Neuronal stem cell (in vitro differentiated cells): ENCODE measurements at regions not wholly inside any gene's neighbourhood (a gene's known extent, or its start where the extent isn't known, plus 50 kb on each side); places are given as distances from the start of the nearest gene placed in this dataset.

Experiments used
- DNase-seq: peaks from one replicate; pipeline ENCODE4 v3.0.0-alpha.2; 2013; ENCODE audit warnings: low spot score
- H2AFZ ChIP-seq: one replicate; pipeline ENCODE4 v1.6.1; 2013; ENCODE audit warnings: mild to moderate bottlenecking, low read length, inconsistent platforms
- H2AK5ac ChIP-seq: 2 replicates; pipeline ENCODE4 v1.6.1; 2013; ENCODE audit warnings: low read depth, mild to moderate bottlenecking, inconsistent platforms, low read length, moderate library complexity, mixed read lengths
- H2BK120ac ChIP-seq: 2 replicates; pipeline ENCODE4 v1.6.1; 2013; ENCODE audit warnings: low read depth, mild to moderate bottlenecking, inconsistent platforms, low read length, moderate library complexity, mixed read lengths
- H2BK12ac ChIP-seq: one replicate; pipeline ENCODE4 v1.6.1; 2013; ENCODE audit warnings: low read length, inconsistent platforms
- H2BK15ac ChIP-seq: 2 replicates; pipeline ENCODE4 v1.6.1; 2013; ENCODE audit warnings: mild to moderate bottlenecking, low read length, inconsistent platforms, mixed read lengths
- H2BK5ac ChIP-seq: one replicate; pipeline ENCODE4 v1.6.1; 2013; ENCODE audit warnings: inconsistent platforms, mild to moderate bottlenecking, low read length, moderate library complexity
- H3K14ac ChIP-seq: one replicate; pipeline ENCODE4 v1.6.1; 2013; ENCODE audit warnings: low read length, inconsistent platforms
- H3K18ac ChIP-seq: 2 replicates; pipeline ENCODE4 v1.6.1; 2013; ENCODE audit warnings: low read length, inconsistent platforms
- H3K23ac ChIP-seq: 2 replicates; pipeline ENCODE4 v1.6.1; 2013; ENCODE audit warnings: low read depth, mild to moderate bottlenecking, mixed read lengths, low read length, inconsistent platforms; ENCODE audit not compliant: poor library complexity
- H3K27ac ChIP-seq: replicated peaks from 3 replicates; pipeline ENCODE4 v1.5.1; 2013; ENCODE audit warnings: low read length, inconsistent platforms
- H3K27me3 ChIP-seq, 3 experiments: 2 replicates each; pipeline ENCODE4 v1.6.1; 2013; ENCODE audit warnings: low read length in 3 of 3, mild to moderate bottlenecking in 2 of 3, inconsistent platforms in 1 of 3, low read depth in 1 of 3, mixed read lengths in 1 of 3, moderate library complexity in 1 of 3; ENCODE audit not compliant: control insufficient read depth in 3 of 3, insufficient read depth in 3 of 3
- H3K36me3 ChIP-seq, 2 donors: replicated peaks in 1 of 2; 2 replicates each; pipeline ENCODE4 v1.6.1; 2013; ENCODE audit warnings: low read length in 2 of 2; ENCODE audit not compliant: control insufficient read depth in 2 of 2, insufficient read depth in 2 of 2
- H3K4ac ChIP-seq: 2 replicates; pipeline ENCODE4 v1.6.1; 2013; ENCODE audit warnings: inconsistent platforms, mild to moderate bottlenecking, low read length, moderate library complexity
- H3K4me1 ChIP-seq, 2 donors: 1 replicate in 1 of 2; 2 replicates in 1 of 2; pipeline ENCODE4 v1.6.1; 2013; ENCODE audit warnings: low read length in 2 of 2, low read depth in 1 of 2; ENCODE audit not compliant: control insufficient read depth in 2 of 2, insufficient read depth in 1 of 2
- H3K4me2 ChIP-seq: one replicate; pipeline ENCODE4 v1.6.1; 2013; ENCODE audit warnings: mild to moderate bottlenecking, low read length, inconsistent platforms; ENCODE audit not compliant: insufficient read depth, poor library complexity, severe bottlenecking
- H3K4me3 ChIP-seq, 2 donors: 2 replicates each; pipeline ENCODE4 v1.5.1; 2013; ENCODE audit warnings: low read length in 2 of 2, mild to moderate bottlenecking in 2 of 2, inconsistent platforms in 1 of 2, moderate library complexity in 1 of 2
- H3K79me1 ChIP-seq: one replicate; pipeline ENCODE4 v1.6.1; 2013; ENCODE audit warnings: low read depth, mild to moderate bottlenecking, inconsistent platforms, low read length, moderate library complexity
- H3K9ac ChIP-seq: one replicate; pipeline ENCODE4 v1.6.1; 2013; ENCODE audit warnings: mild to moderate bottlenecking, low read depth, low read length, inconsistent platforms; ENCODE audit not compliant: poor library complexity
- H3K9me3 ChIP-seq, 2 donors: replicated peaks in 1 of 2; 2 replicates each; pipeline versions ENCODE3 to v1.6.1; 2013; ENCODE audit warnings: low read length in 2 of 2, mild to moderate bottlenecking in 2 of 2, inconsistent platforms in 1 of 2, low read depth in 1 of 2, mixed read lengths in 1 of 2, moderate library complexity in 1 of 2; ENCODE audit not compliant: control insufficient read depth in 2 of 2, insufficient read depth in 1 of 2
- H4K8ac ChIP-seq: one replicate; pipeline ENCODE4 v1.6.1; 2013; ENCODE audit warnings: low read depth, mild to moderate bottlenecking, inconsistent platforms, low read length, moderate library complexity
- H4K91ac ChIP-seq: one replicate; pipeline ENCODE4 v1.6.1; 2013; ENCODE audit warnings: low read length, low read depth, mild to moderate bottlenecking, inconsistent platforms; ENCODE audit not compliant: poor library complexity
- WGBS, 2 donors: extraction: QIAGEN DNeasy Blood & Tissue Kit; methylation state at CpG; one replicate each; pipeline ENCODE4 v1.1.7; 2013; ENCODE audit warnings: missing lambda C conversion rate in 2 of 2, mixed read lengths in 1 of 2; ENCODE audit not compliant: insufficient read length in 2 of 2, insufficient replicate concordance in 1 of 2; ENCODE audit errors: extremely low coverage in 2 of 2; 5-methylcytosine and 5-hydroxymethylcytosine counted together

DNA sequence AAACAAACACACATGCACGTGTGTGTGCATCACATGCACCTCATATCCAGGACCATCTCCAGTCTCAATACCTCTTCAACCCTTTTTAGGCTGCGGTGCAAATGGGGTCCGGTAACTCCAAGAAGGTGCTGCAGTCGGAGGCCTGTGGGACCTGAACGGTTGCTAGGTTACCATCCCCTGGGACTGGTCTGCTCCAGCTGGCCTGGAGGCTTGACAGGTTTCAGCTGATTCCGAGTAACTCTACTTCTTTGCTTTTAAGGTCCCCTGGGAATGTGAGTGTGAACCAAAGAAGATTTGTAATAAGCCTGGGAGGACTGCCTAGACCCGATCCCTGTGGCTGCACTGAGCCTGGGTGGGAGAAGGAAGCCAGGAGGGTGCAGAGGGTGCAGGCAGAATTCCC is 117.5 kb downstream of the CCNA1 start:
- Histone ChIP-seq H3K9me3 (no peaks in the 10 kb centered on the region), H3K79me1 (no peaks in the 10 kb centered on the region), H2BK12ac (no peak overlapping the region), H4K91ac (no peak overlapping the region), H3K4me1 (peaks cover 0 to 4% of the 10 kb centered on the region in 2 donors), H3K27ac (no peak overlapping the region), H2BK120ac (no peak overlapping the region), H3K4me3 (no peak overlapping the region), H2BK15ac (no peak overlapping the region), H3K9ac (no peak overlapping the region), H3K23ac (no peak overlapping the region), H3K18ac (no peak overlapping the region), H2AK5ac (no peak overlapping the region), H2AFZ (no peak overlapping the region), H3K27me3 (no peaks in the 10 kb centered on the region), H3K14ac (no peak overlapping the region), H2BK5ac (no peak overlapping the region), H3K4me2 (no peak overlapping the region), H3K4ac (no peak overlapping the region), H4K8ac (no peak overlapping the region), H3K36me3 (no peaks in the 10 kb centered on the region)
- peak; percentile 15 for DNase-seq
- no CpG with 5 or more reads among the region's 7 CpGs for WGBS, 2 donors

GRCh38 chr13:36550177-36550576 is 117.9 kb downstream of the CCNA1 start:
- Histone ChIP-seq H4K8ac (no peak overlapping the region), H3K18ac (no peak overlapping the region), H3K4ac (no peak overlapping the region), H3K4me2 (no peak overlapping the region), H3K27ac (no peak overlapping the region), H2BK5ac (no peak overlapping the region), H2AK5ac (no peak overlapping the region), H4K91ac (no peak overlapping the region), H3K36me3 (no peaks in the 10 kb centered on the region), H3K9me3 (no peaks in the 10 kb centered on the region), H3K27me3 (no peaks in the 10 kb centered on the region), H2BK15ac (no peak overlapping the region), H2AFZ (no peak overlapping the region), H3K9ac (no peak overlapping the region), H3K4me1 (peaks cover 0 to 4% of the 10 kb centered on the region in 2 donors), H3K23ac (no peak overlapping the region), H3K14ac (no peak overlapping the region), H3K4me3 (no peak overlapping the region), H2BK12ac (no peak overlapping the region), H3K79me1 (no peaks in the 10 kb centered on the region), H2BK120ac (no peak overlapping the region)
- DNase-seq, result no peak
- WGBS, 2 donors, result no CpG with 5 or more reads among the region's 2 CpGs

- Histone ChIP-seq H4K91ac (no peak overlapping the region), H3K9ac (no peak overlapping the region), H3K14ac (no peak overlapping the region), H2BK15ac (no peak overlapping the region), H2BK5ac (no peak overlapping the region), H3K4me3 (no peak overlapping the region), H4K8ac (no peak overlapping the region), H2BK120ac (no peak overlapping the region), H2AFZ (no peak overlapping the region), H3K79me1 (no peaks in the 10 kb centered on the region), H3K4ac (no peak overlapping the region), H3K27ac (no peak overlapping the region), H3K23ac (no peak overlapping the region), H3K4me2 (no peak overlapping the region), H3K36me3 (no peaks in the 10 kb centered on the region), H3K27me3 (no peaks in the 10 kb centered on the region), H3K18ac (no peak overlapping the region), H2BK12ac (no peak overlapping the region), H3K9me3 (no peaks in the 10 kb centered on the region), H3K4me1 (peaks cover 0 to 4% of the 10 kb centered on the region in 2 donors), H2AK5ac (no peak overlapping the region)
- no peak for DNase-seq
- WGBS, 2 donors, result no CpG with 5 or more reads among the region's 3 CpGs
Measured at GRCh38 chr13:36551445-36551844, 119.2 kb downstream of the CCNA1 start.

GRCh38 chr13:36552334-36552733 is 120.0 kb downstream of the CCNA1 start:
- Histone ChIP-seq H3K79me1 (no peaks in the 10 kb centered on the region), H2BK12ac (no peak overlapping the region), H3K9ac (no peak overlapping the region), H2BK120ac (no peak overlapping the region), H2AFZ (no peak overlapping the region), H3K4me1 (peaks cover 0 to 4% of the 10 kb centered on the region in 2 donors), H3K4ac (no peak overlapping the region), H3K27ac (no peak overlapping the region), H3K18ac (no peak overlapping the region), H3K9me3 (no peaks in the 10 kb centered on the region), H2AK5ac (no peak overlapping the region), H3K14ac (no peak overlapping the region), H4K8ac (no peak overlapping the region), H3K4me2 (no peak overlapping the region), H3K4me3 (no peak overlapping the region), H2BK15ac (no peak overlapping the region), H3K27me3 (no peaks in the 10 kb centered on the region), H4K91ac (no peak overlapping the region), H2BK5ac (no peak overlapping the region), H3K36me3 (no peaks in the 10 kb centered on the region), H3K23ac (no peak overlapping the region)
- DNase-seq, result no peak
- WGBS, 2 donors, result no CpG with 5 or more reads among the region's 1 CpG
